Uterus (tissue), 2 donors: ENCODE measurements at regions not wholly inside any gene's neighbourhood (a gene's known extent, or its start where the extent isn't known, plus 50 kb on each side); places are given as distances from the start of the nearest gene placed in this dataset.

Experiments used
- CTCF ChIP-seq, 4 experiments: fragments of 200-600 bp in 2 of 4; fragments of 450-650 bp in 2 of 4; sonication (generic) in 2 of 4; IDR thresholded peaks; one replicate each; pipeline ENCODE4 v1.5.1; 2016 to 2019; ENCODE audit warnings: antibody characterized with exemption in 4 of 4, mild to moderate bottlenecking in 2 of 4, moderate library complexity in 1 of 4
- POLR2A ChIP-seq, 2 donors: fragments of 450-650 bp; IDR thresholded peaks; one replicate each; pipeline ENCODE4 v1.6.1; 2016; ENCODE audit warnings: antibody characterized with exemption in 2 of 2, mild to moderate bottlenecking in 1 of 2, moderate library complexity in 1 of 2

- TF ChIP-seq CTCF (IDR thresholded peaks at IDR 0.05) (no peak), POLR2A (IDR thresholded peaks at IDR 0.05) (no peak)
These were observed 778.5 kb downstream of the VRK1 start for GRCh38 chr14:97575677-97576076.
